Gastroesophageal sphincter (tissue), 4 donors: ENCODE measurements at regions not wholly inside any gene's neighbourhood (a gene's known extent, or its start where the extent isn't known, plus 50 kb on each side); places are given as distances from the start of the nearest gene placed in this dataset.
"Not testable (repeated sequence)": the region's sequence is repeated elsewhere in the genome, so short reads cannot be mapped to it uniquely, and the experiment has no call there.

Source experiments
- ATAC-seq: fragments of 150-250 bp; one replicate; pipeline ENCODE4 v1.9.1; 2016; ENCODE audit warnings: mild to moderate bottlenecking, moderate library complexity
- H3K27ac ChIP-seq, 4 donors: fragments of 200-600 bp; sonication (generic) in 3 of 4; 1 replicate in 3 of 4; 2 replicates in 1 of 4; pipeline ENCODE4 v1.5.1; 2016 to 2019
- H3K27me3 ChIP-seq: fragments of 200-600 bp; sonication (generic); one replicate; pipeline ENCODE4 v1.5.1; 2019
- H3K36me3 ChIP-seq, 2 donors: fragments of 200-600 bp; sonication (generic); one replicate each; pipeline ENCODE4 v1.5.1; 2019; ENCODE audit warnings: control low read depth in 1 of 2
- H3K4me1 ChIP-seq, 3 donors: fragments of 200-600 bp; sonication (generic); 1 replicate in 2 of 3; 2 replicates in 1 of 3; pipeline ENCODE4 v1.5.1; 2016 to 2019; ENCODE audit warnings: control low read depth in 2 of 3
- H3K4me3 ChIP-seq, 2 donors: fragments of 200-600 bp; sonication (generic); one replicate each; pipeline ENCODE4 v1.5.1; 2019; ENCODE audit warnings: mild to moderate bottlenecking in 1 of 2, moderate library complexity in 1 of 2
- H3K9me3 ChIP-seq, 3 donors: fragments of 200-600 bp; sonication (generic); one replicate each; pipeline ENCODE4 v1.5.1; 2017 to 2019; ENCODE audit warnings: control low read depth in 2 of 3
- EP300 ChIP-seq: sonication (generic); formaldehyde crosslinking; IDR thresholded peaks from one replicate; pipeline ENCODE4 v1.6.1; 2017; ENCODE audit warnings: antibody characterized with exemption, mild to moderate bottlenecking
- POLR2A ChIP-seq, 2 donors: fragments of 450-650 bp; IDR thresholded peaks; one replicate each; pipeline ENCODE4 v1.6.1; 2017; ENCODE audit warnings: antibody characterized with exemption in 2 of 2, mild to moderate bottlenecking in 2 of 2, moderate library complexity in 1 of 2
- POLR2AphosphoS5 ChIP-seq: sonication (generic); formaldehyde crosslinking; IDR thresholded peaks from one replicate; pipeline ENCODE4 v1.6.1; 2017; ENCODE audit warnings: antibody characterized with exemption
- WGBS, 2 donors: methylation state at CpG; one replicate each; pipeline ENCODE4 v1.1.5; 2018; ENCODE audit warnings: low coverage in 1 of 2; 5-methylcytosine and 5-hydroxymethylcytosine counted together
- TF ChIP-seq, protein P1 (sequence below), 4 experiments: fragments of 200-600 bp in 2 of 4; fragments of 450-650 bp in 2 of 4; sonication (generic) in 1 of 4; IDR thresholded peaks; one replicate each; pipeline ENCODE4 v1.5.1; 2017 to 2019; ENCODE audit warnings: antibody characterized with exemption in 4 of 4, mild to moderate bottlenecking in 2 of 4, moderate library complexity in 2 of 4

DNA sequence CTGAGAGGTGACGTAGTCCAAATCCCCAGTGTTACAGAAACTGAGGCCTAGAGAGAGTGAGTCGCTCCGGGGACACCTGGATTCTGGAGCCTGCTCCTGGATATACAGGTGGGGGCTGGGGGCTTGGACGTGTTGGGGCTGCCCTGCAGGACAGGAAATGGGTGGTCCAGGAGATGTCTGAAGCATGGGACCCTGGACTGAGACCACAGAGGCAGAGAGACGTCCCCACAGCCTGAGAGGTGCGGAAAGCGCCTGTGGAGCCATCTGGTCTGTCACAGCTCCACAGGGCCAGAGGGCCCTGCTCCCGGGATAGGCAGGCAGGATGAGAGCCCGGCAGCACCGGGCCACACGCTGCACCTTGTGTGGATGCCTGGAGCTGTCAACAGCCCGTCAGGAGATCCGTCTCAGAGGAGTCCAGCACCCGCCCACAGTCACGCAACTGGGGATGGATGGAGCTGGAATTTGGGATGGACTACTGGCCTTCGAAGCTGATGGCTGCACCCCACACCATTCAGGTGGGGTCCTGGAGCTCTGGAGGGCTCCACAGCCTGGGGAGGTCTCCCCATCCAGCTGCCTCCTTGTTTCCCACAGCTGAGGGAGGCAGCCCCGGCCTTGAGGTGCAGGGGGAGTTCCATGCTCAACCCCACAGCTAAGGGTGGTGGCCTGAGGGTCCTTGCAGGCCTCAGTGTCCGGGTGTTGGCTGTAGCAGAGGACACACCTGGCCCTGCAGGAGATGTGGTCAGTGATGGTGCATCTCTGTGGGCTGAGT, 303.0 kb downstream of the NDUFA10 start:
- Histone ChIP-seq H3K27ac (no peak overlapping the region), H3K36me3 (no peaks in the 10 kb centered on the region), H3K9me3 (no peaks in the 10 kb centered on the region), H3K4me1 (peaks cover 0 to 15% (median 0%) of the 10 kb centered on the region in 3 donors), H3K4me3 (no peak overlapping the region), H3K27me3 (no peaks in the 10 kb centered on the region)
- no peak for ATAC-seq
- no peak for TF ChIP-seq EP300
- TF ChIP-seq POLR2A (IDR thresholded peaks at IDR 0.05) = no peak
- no peak for TF ChIP-seq POLR2AphosphoS5
- TF ChIP-seq, protein P1, sequence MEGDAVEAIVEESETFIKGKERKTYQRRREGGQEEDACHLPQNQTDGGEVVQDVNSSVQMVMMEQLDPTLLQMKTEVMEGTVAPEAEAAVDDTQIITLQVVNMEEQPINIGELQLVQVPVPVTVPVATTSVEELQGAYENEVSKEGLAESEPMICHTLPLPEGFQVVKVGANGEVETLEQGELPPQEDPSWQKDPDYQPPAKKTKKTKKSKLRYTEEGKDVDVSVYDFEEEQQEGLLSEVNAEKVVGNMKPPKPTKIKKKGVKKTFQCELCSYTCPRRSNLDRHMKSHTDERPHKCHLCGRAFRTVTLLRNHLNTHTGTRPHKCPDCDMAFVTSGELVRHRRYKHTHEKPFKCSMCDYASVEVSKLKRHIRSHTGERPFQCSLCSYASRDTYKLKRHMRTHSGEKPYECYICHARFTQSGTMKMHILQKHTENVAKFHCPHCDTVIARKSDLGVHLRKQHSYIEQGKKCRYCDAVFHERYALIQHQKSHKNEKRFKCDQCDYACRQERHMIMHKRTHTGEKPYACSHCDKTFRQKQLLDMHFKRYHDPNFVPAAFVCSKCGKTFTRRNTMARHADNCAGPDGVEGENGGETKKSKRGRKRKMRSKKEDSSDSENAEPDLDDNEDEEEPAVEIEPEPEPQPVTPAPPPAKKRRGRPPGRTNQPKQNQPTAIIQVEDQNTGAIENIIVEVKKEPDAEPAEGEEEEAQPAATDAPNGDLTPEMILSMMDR (IDR thresholded peaks at IDR 0.05) = no peak
- no CpG with 5 or more reads among the region's 18 CpGs for WGBS, 2 donors

GRCh38 chr2:239721531-239721930, 303.6 kb downstream of the NDUFA10 start:
- ATAC-seq = no peak
- no peak overlapping the region for H3K4me3 ChIP-seq
- TF ChIP-seq, protein P1 (IDR thresholded peaks at IDR 0.05) = no peak
- no peak for TF ChIP-seq POLR2A (IDR thresholded peaks at IDR 0.05)
- no peak for TF ChIP-seq POLR2AphosphoS5
- no peak for TF ChIP-seq EP300
- WGBS, 2 donors = 100% methylated on average over 2 of the region's 11 CpGs; no CpG with 5 or more reads in 1 of the 2 donors
- no peaks in the 10 kb centered on the region for H3K9me3 ChIP-seq
- no peaks in the 10 kb centered on the region for H3K27me3 ChIP-seq
- H3K27ac ChIP-seq = no peak overlapping the region
- no peaks in the 10 kb centered on the region for H3K36me3 ChIP-seq
- peaks cover 0 to 22% (median 0%) of the 10 kb centered on the region in 3 donors for H3K4me1 ChIP-seq

DNA sequence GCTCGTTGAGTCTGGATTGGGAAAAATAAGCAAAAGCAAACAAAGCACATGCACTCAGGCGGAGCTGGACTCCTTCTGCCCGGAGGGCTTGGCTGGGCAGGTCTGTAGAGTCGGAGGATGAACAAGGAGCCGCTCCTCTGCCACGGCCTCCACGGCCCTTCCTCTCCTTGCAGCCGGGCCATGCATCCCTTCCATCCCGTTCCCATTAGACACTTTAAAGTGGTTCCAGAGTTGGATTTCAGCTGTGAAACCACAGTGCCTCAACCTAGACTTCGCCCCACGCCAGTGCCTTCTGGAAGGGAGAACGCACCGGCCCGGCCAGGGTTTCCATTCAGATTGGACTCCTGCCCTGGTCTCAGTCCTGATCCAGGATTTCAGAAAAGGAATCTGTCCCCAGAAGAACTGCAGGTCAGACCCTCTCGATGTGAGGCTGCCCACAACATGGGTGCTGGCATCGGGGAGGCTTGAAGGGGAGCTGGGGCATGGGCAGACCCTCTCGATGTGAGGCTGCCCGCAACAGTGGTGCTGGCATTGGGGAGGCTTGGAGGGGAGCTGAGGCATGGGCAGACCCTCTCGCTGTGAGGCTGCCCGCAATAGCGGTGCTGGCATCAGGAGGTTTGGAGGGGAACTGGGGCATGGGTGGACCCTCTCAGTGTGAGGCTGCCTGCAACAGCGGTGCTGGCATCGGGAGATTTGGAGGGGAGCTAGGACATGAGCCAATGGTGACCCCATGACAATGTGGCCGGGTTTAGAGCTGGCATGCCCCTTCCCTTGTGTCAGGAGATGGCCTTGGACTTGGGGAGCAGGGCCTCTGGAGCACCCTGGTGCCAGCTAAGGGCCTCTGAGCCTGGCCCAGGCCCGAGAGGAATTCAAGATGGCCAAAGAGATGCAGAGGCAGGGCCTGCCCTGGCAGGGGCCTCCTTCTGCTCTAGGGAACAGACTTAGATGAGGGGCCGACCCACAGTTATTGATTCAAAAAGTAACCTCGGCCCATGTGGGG, 304.5 kb downstream of the NDUFA10 start:
- Histone ChIP-seq H3K4me3 (no peak overlapping the region), H3K9me3 (no peaks in the 10 kb centered on the region), H3K4me1 (peaks cover 0 to 25% (median 0%) of the 10 kb centered on the region in 3 donors), H3K27ac (no peak overlapping the region), H3K27me3 (no peaks in the 10 kb centered on the region), H3K36me3 (no peaks in the 10 kb centered on the region)
- ATAC-seq = no peak
- TF ChIP-seq EP300 = no peak
- TF ChIP-seq POLR2AphosphoS5 = no peak
- TF ChIP-seq, protein P1 (IDR thresholded peaks at IDR 0.05) = no peak
- no peak for TF ChIP-seq POLR2A (IDR thresholded peaks at IDR 0.05)
- 76 to 88% methylated on average over 6 to 10 of the region's 27 CpGs for WGBS, 2 donors

DNA sequence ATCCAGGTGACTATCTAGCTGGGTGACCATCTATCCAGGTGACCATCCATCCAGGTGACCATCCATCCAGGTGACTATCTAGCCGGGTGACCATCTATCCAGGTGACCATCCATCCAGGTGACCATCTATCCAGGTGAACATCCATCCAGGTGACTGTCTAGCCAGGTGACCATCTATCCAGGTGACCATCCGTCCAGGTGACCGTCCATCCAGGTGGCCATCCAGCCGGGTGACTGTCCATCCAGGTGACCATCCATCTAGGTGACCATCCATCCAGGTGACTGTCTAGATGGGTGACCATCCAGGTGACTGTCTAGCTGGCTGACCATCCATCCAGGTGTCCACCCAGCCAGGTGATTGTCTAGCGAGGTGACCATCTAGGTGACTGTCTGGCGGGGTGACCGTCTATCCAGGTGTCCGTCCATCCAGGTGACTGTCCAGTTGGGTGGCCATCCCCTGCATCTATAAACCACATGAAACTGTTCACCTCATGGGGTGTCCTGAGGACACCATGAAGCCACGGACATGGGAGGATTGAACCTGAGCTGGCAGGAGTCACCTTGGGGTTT, 305.3 kb downstream of the NDUFA10 start:
- TF ChIP-seq, protein P1 (IDR thresholded peaks at IDR 0.05) = no peak
- TF ChIP-seq EP300 (no peak), POLR2A (IDR thresholded peaks at IDR 0.05) (no peak), POLR2AphosphoS5 (no peak)
- Histone ChIP-seq H3K4me1 (peaks cover 0 to 25% (median 0%) of the 10 kb centered on the region in 3 donors), H3K9me3 (no peaks in the 10 kb centered on the region), H3K36me3 (no peaks in the 10 kb centered on the region), H3K4me3 (no peak overlapping the region), H3K27me3 (no peaks in the 10 kb centered on the region), H3K27ac (no peak overlapping the region)
- ATAC-seq = no peak
- WGBS, 2 donors = 100% methylated on average over 4 of the region's 9 CpGs; no CpG with 5 or more reads in 1 of the 2 donors

DNA sequence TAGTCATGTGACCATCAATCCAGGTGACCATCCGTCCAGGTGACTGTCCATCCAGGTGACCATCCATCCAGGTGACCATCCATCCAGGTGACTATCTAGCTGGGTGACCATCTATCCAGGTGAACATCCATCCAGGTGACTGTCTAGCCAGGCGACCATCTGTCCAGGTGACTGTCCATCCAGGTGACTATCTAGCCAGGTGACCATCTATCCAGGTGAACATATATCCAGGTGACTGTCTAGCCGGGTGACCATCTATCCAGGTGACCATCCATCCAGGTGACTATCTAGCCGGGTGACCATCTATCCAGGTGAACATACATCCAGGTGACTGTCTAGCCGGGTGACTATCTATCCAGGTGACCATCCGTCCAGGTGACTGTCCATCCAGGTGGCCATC, 306.2 kb downstream of the NDUFA10 start:
- not testable (repeated sequence) for H3K9me3 ChIP-seq, H3K27ac ChIP-seq, H3K36me3 ChIP-seq, ATAC-seq, H3K27me3 ChIP-seq, H3K4me3 ChIP-seq
- 70 to 80% methylated on average over 1 to 4 of the region's 6 CpGs for WGBS, 2 donors
- peaks cover 0 to 18% (median 0%) of the 10 kb centered on the region in 3 donors for H3K4me1 ChIP-seq
